Spleen (tissue), 7 donors: ENCODE measurements at regions not wholly inside any gene's neighbourhood (a gene's known extent, or its start where the extent isn't known, plus 50 kb on each side); places are given as distances from the start of the nearest gene placed in this dataset.

ENCODE experiments used
- POLR2A ChIP-seq, 3 donors: fragments of 450-650 bp; IDR thresholded peaks; one replicate each; pipeline ENCODE4 v1.5.1; 2017; ENCODE audit warnings: antibody characterized with exemption in 3 of 3, mild to moderate bottlenecking in 1 of 3
- POLR2AphosphoS5 ChIP-seq, 3 donors: sonication (generic); formaldehyde crosslinking; IDR thresholded peaks; one replicate each; pipeline ENCODE4 v1.5.1; 2017; ENCODE audit warnings: antibody characterized with exemption in 3 of 3
- TF ChIP-seq, protein P1 (sequence below), 11 experiments: fragments of 200-600 bp in 7 of 11; fragments of 450-650 bp in 4 of 11; sonication (generic) in 4 of 11; IDR thresholded peaks in 8 of 11; conservative IDR thresholded peaks in 3 of 11; 1 replicate in 7 of 11; 2 replicates in 4 of 11; pipeline versions ENCODE4 v1.4.0 to v1.8.0; 2016 to 2021; ENCODE audit warnings: antibody characterized with exemption in 11 of 11, inconsistent platforms in 4 of 11, mild to moderate bottlenecking in 1 of 11
- donor health status: DM: no; HTN: no; CAD: no; lungs with moderate emphysema.
- donor health status: DM: no; HTN: no; CAD: no.
- donor health status: DM: no; HTN: no; CAD: no.

GRCh38 chr2:18885457-18885856 lies 296.1 kb upstream of the NT5C1B start:
- TF ChIP-seq POLR2A (IDR thresholded peaks at IDR 0.05) (no peak), POLR2AphosphoS5 (IDR thresholded peaks at IDR 0.05) (no peak)
- TF ChIP-seq, protein P1, sequence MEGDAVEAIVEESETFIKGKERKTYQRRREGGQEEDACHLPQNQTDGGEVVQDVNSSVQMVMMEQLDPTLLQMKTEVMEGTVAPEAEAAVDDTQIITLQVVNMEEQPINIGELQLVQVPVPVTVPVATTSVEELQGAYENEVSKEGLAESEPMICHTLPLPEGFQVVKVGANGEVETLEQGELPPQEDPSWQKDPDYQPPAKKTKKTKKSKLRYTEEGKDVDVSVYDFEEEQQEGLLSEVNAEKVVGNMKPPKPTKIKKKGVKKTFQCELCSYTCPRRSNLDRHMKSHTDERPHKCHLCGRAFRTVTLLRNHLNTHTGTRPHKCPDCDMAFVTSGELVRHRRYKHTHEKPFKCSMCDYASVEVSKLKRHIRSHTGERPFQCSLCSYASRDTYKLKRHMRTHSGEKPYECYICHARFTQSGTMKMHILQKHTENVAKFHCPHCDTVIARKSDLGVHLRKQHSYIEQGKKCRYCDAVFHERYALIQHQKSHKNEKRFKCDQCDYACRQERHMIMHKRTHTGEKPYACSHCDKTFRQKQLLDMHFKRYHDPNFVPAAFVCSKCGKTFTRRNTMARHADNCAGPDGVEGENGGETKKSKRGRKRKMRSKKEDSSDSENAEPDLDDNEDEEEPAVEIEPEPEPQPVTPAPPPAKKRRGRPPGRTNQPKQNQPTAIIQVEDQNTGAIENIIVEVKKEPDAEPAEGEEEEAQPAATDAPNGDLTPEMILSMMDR (IDR thresholded peaks at IDR 0.05 in 8 of 11, conservative IDR thresholded peaks at IDR 0.05 in 3 of 11): no peak
